HEK293 (cell line): ENCODE measurements at regions not wholly inside any gene's neighbourhood (a gene's known extent, or its start where the extent isn't known, plus 50 kb on each side); places are given as distances from the start of the nearest gene placed in this dataset.
A peak's percentile ranks its signal among the peaks of the same experiment; 100 is the strongest.

Experiments used
- CTCF ChIA-PET: fragments of 350-600 bp; formaldehyde crosslinking; extraction: SDS; loops from one replicate; lab custom pipeline; 2021; ENCODE audit warnings: antibody characterized with exemption; lab: Yijun Ruan, JAX
- POLR2A ChIA-PET: fragments of 300-600 bp; formaldehyde crosslinking; extraction: SDS; loops from one replicate; lab custom pipeline; 2020; ENCODE audit warnings: antibody characterized with exemption, inconsistent platforms; lab: Yijun Ruan, JAX
- H3K27ac ChIP-seq: fragments of 200-500 bp; sonication (Bioruptor generic); 2 replicates; pipeline ENCODE4 v1.5.1; 2014; ENCODE audit warnings: low read depth, low read length, control low read depth, inconsistent platforms; ENCODE audit errors: extremely low read depth
- H3K36me3 ChIP-seq, 2 experiments: fragments of 200-500 bp in 1 of 2; sonication (Bioruptor generic) in 1 of 2; 1 replicate in 1 of 2; 2 replicates in 1 of 2; pipeline ENCODE4 v1.5.1; 2014 to 2017; ENCODE audit warnings: inconsistent platforms in 2 of 2, low read length in 2 of 2; ENCODE audit not compliant: control insufficient read depth in 2 of 2, insufficient read depth in 1 of 2
- H3K4me1 ChIP-seq: fragments of 200-500 bp; sonication (Bioruptor generic); 2 replicates; pipeline ENCODE4 v1.5.1; 2014; ENCODE audit warnings: mild to moderate bottlenecking, low read length, inconsistent platforms; ENCODE audit not compliant: control insufficient read depth, insufficient read depth
- H3K4me3 ChIP-seq: 2 replicates; pipeline ENCODE4 v1.5.1; 2011; ENCODE audit warnings: low read depth, mild to moderate bottlenecking, control low read depth, low read length, moderate library complexity
- H3K9me3 ChIP-seq: fragments of 200-500 bp; sonication (Bioruptor generic); 2 replicates; pipeline ENCODE4 v1.5.1; 2014; ENCODE audit warnings: low read depth, low read length, inconsistent platforms; ENCODE audit not compliant: control insufficient read depth, insufficient read depth
- EGR2 ChIP-seq: fragments of 450-650 bp; formaldehyde crosslinking; IDR thresholded peaks from 2 replicates; pipeline ENCODE4 v1.5.1; 2016; ENCODE audit warnings: low read depth, missing biosample characterization, missing genetic modification characterization
- KLF10 ChIP-seq: fragments of 450-650 bp; IDR thresholded peaks from 2 replicates; pipeline ENCODE4 v1.5.1; 2018; ENCODE audit warnings: missing biosample characterization, mild to moderate bottlenecking, missing genetic modification characterization
- PRDM6 ChIP-seq: fragments of 450-650 bp; formaldehyde crosslinking; IDR thresholded peaks from 2 replicates; pipeline ENCODE4 v1.5.1; 2017; ENCODE audit warnings: missing biosample characterization, missing genetic modification characterization
- SCRT2 ChIP-seq: fragments of 450-650 bp; formaldehyde crosslinking; IDR thresholded peaks from 2 replicates; pipeline ENCODE4 v1.5.1; 2016; ENCODE audit warnings: missing biosample characterization, missing genetic modification characterization
- SETDB1 ChIP-seq: IDR thresholded peaks from one replicate; pipeline ENCODE4 v1.6.1; 2017; ENCODE audit warnings: mild to moderate bottlenecking, low read length, moderate library complexity, mixed read lengths; ENCODE audit not compliant: insufficient read length
- SP7 ChIP-seq: fragments of 450-650 bp; formaldehyde crosslinking; IDR thresholded peaks from 2 replicates; pipeline ENCODE4 v1.5.1; 2016; ENCODE audit warnings: missing biosample characterization, missing genetic modification characterization
- TSHZ1 ChIP-seq: fragments of 450-650 bp; formaldehyde crosslinking; IDR thresholded peaks from 2 replicates; pipeline ENCODE4 v1.5.1; 2016; ENCODE audit warnings: missing biosample characterization, missing genetic modification characterization, borderline replicate concordance
- ZEB2 ChIP-seq: fragments of 450-650 bp; formaldehyde crosslinking; IDR thresholded peaks from 2 replicates; pipeline ENCODE4 v1.5.1; 2016; ENCODE audit warnings: missing biosample characterization, missing genetic modification characterization
- ZFP37 ChIP-seq: fragments of 450-650 bp; formaldehyde crosslinking; IDR thresholded peaks from 2 replicates; pipeline ENCODE4 v1.5.1; 2016; ENCODE audit warnings: missing biosample characterization, missing genetic modification characterization
- ZNF202 ChIP-seq: fragments of 450-650 bp; formaldehyde crosslinking; IDR thresholded peaks from 2 replicates; pipeline ENCODE4 v1.5.1; 2016; ENCODE audit warnings: missing biosample characterization, missing genetic modification characterization, borderline replicate concordance
- ZNF221 ChIP-seq: fragments of 450-650 bp; formaldehyde crosslinking; IDR thresholded peaks from 2 replicates; pipeline ENCODE4 v1.5.1; 2017; ENCODE audit warnings: missing biosample characterization, missing genetic modification characterization, borderline replicate concordance
- ZNF391 ChIP-seq: fragments of 450-650 bp; formaldehyde crosslinking; IDR thresholded peaks from 2 replicates; pipeline ENCODE4 v1.5.1; 2016; ENCODE audit warnings: low read depth, missing biosample characterization, missing genetic modification characterization, borderline replicate concordance
- ZNF404 ChIP-seq: fragments of 450-650 bp; formaldehyde crosslinking; IDR thresholded peaks from 2 replicates; pipeline ENCODE4 v1.5.1; 2017; ENCODE audit warnings: missing biosample characterization, missing genetic modification characterization
- ZNF513 ChIP-seq: fragments of 450-650 bp; IDR thresholded peaks from 2 replicates; pipeline ENCODE4 v1.5.1; 2018; ENCODE audit warnings: missing biosample characterization, missing genetic modification characterization
- ZNF529 ChIP-seq: fragments of 450-650 bp; formaldehyde crosslinking; IDR thresholded peaks from 2 replicates; pipeline ENCODE4 v1.5.1; 2017; ENCODE audit warnings: missing genetic modification characterization, missing biosample characterization; ENCODE audit not compliant: insufficient replicate concordance
- ZNF701 ChIP-seq: fragments of 450-650 bp; formaldehyde crosslinking; IDR thresholded peaks from 2 replicates; pipeline ENCODE4 v1.5.1; 2016; ENCODE audit warnings: missing biosample characterization, missing genetic modification characterization
- ZNF768 ChIP-seq: fragments of 450-650 bp; formaldehyde crosslinking; IDR thresholded peaks from 2 replicates; pipeline ENCODE4 v1.5.1; 2018; ENCODE audit warnings: missing biosample characterization, mild to moderate bottlenecking, missing genetic modification characterization
- ZNF791 ChIP-seq: fragments of 450-650 bp; formaldehyde crosslinking; IDR thresholded peaks from 2 replicates; pipeline ENCODE4 v1.5.1; 2016; ENCODE audit warnings: missing biosample characterization, missing genetic modification characterization
- ZSCAN16 ChIP-seq: fragments of 450-650 bp; formaldehyde crosslinking; IDR thresholded peaks from 2 replicates; pipeline ENCODE4 v1.5.1; 2016; ENCODE audit warnings: missing biosample characterization, missing genetic modification characterization
- TF ChIP-seq, protein P1 (sequence below): fragments of 450-650 bp; formaldehyde crosslinking; IDR thresholded peaks from 2 replicates; pipeline ENCODE4 v1.5.1; 2016; ENCODE audit warnings: missing biosample characterization, missing genetic modification characterization
- TF ChIP-seq, protein P2 (sequence below): fragments of 450-650 bp; formaldehyde crosslinking; IDR thresholded peaks from 2 replicates; pipeline ENCODE4 v1.5.1; 2016; ENCODE audit warnings: missing biosample characterization, missing genetic modification characterization
- TF ChIP-seq, protein P3 (sequence below): fragments of 450-650 bp; formaldehyde crosslinking; IDR thresholded peaks from 2 replicates; pipeline ENCODE4 v1.5.1; 2016; ENCODE audit warnings: missing biosample characterization, missing genetic modification characterization

- TF ChIP-seq, protein P1, sequence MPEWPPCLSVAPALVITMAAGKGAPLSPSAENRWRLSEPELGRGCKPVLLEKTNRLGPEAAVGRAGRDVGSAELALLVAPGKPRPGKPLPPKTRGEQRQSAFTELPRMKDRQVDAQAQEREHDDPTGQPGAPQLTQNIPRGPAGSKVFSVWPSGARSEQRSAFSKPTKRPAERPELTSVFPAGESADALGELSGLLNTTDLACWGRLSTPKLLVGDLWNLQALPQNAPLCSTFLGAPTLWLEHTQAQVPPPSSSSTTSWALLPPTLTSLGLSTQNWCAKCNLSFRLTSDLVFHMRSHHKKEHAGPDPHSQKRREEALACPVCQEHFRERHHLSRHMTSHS (tag by site-specific recombination): no peak
- TF ChIP-seq KLF10 (no peak), SETDB1 (peak; percentile 5)
- peak overlapping the region; percentile 66 for H3K27ac ChIP-seq
- H3K36me3 ChIP-seq: no peaks in the 10 kb centered on the region
- ChIA-PET CTCF (interaction anchor here (0.8 to 18.0 kb wide), 13 partner anchors 9 to 1032 kb away, joined by 3 to 181 read pairs (median 6); no protein-coding TSS in a partner anchor), POLR2A (interaction anchor here (0.5 to 5.8 kb wide), 8 partner anchors 13 to 786 kb away, joined by 3 to 43 read pairs (median 4); no protein-coding TSS in a partner anchor)
- no peaks in the 10 kb centered on the region for H3K9me3 ChIP-seq
- no peak overlapping the region for H3K4me3 ChIP-seq
- peaks cover 41% of the 10 kb centered on the region for H3K4me1 ChIP-seq
Measured at GRCh38 chr15:70509282-70509662, 254.1 kb downstream of the UACA start.

GRCh38 chr15:70508561-70509281, 254.6 kb downstream of the UACA start:
- H3K36me3 ChIP-seq: no peaks in the 10 kb centered on the region
- H3K4me3 ChIP-seq: no peak overlapping the region
- H3K9me3 ChIP-seq: no peaks in the 10 kb centered on the region
- peak overlapping the region; percentile 66 for H3K27ac ChIP-seq
- ChIA-PET CTCF (interaction anchor here (0.6 to 18.0 kb wide), 18 partner anchors 9 to 1031 kb away, joined by 3 to 181 read pairs (median 4); no protein-coding TSS in a partner anchor), POLR2A (interaction anchor here (0.5 to 5.8 kb wide), 16 partner anchors 13 to 787 kb away, joined by 3 to 43 read pairs (median 4); partner anchors contain the start of gene TLE3)
- peaks cover 47% of the 10 kb centered on the region for H3K4me1 ChIP-seq
- TF ChIP-seq ZNF768: no peak
- TF ChIP-seq ZNF529 (tag by site-specific recombination): no peak
- peak; percentile 96 for TF ChIP-seq SP7 (tag by site-specific recombination)
- TF ChIP-seq, protein P2, sequence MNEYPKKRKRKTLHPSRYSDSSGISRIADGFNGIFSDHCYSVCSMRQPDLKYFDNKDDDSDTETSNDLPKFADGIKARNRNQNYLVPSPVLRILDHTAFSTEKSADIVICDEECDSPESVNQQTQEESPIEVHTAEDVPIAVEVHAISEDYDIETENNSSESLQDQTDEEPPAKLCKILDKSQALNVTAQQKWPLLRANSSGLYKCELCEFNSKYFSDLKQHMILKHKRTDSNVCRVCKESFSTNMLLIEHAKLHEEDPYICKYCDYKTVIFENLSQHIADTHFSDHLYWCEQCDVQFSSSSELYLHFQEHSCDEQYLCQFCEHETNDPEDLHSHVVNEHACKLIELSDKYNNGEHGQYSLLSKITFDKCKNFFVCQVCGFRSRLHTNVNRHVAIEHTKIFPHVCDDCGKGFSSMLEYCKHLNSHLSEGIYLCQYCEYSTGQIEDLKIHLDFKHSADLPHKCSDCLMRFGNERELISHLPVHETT (tag by site-specific recombination): peak; percentile 79
- TF ChIP-seq, protein P3, sequence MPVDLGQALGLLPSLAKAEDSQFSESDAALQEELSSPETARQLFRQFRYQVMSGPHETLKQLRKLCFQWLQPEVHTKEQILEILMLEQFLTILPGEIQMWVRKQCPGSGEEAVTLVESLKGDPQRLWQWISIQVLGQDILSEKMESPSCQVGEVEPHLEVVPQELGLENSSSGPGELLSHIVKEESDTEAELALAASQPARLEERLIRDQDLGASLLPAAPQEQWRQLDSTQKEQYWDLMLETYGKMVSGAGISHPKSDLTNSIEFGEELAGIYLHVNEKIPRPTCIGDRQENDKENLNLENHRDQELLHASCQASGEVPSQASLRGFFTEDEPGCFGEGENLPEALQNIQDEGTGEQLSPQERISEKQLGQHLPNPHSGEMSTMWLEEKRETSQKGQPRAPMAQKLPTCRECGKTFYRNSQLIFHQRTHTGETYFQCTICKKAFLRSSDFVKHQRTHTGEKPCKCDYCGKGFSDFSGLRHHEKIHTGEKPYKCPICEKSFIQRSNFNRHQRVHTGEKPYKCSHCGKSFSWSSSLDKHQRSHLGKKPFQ (tag by site-specific recombination): no peak
- peak; percentile 73 for TF ChIP-seq KLF10
- TF ChIP-seq EGR2 (tag by site-specific recombination): peak; percentile 78
- TF ChIP-seq ZNF391 (tag by site-specific recombination): peak; percentile 80; the same call in 1 of the 2 replicates
- TF ChIP-seq PRDM6: no peak
- TF ChIP-seq ZNF221: no peak
- TF ChIP-seq ZNF701 (tag by site-specific recombination): no peak
- peak; percentile 74; the same call in 1 of the 2 replicates for TF ChIP-seq ZFP37
- peak; percentile 87 for TF ChIP-seq TSHZ1 (tag by site-specific recombination)
- no peak for TF ChIP-seq ZNF404 (tag by site-specific recombination)
- TF ChIP-seq ZNF513 (tag by site-specific recombination): no peak
- no peak for TF ChIP-seq ZNF791 (tag by site-specific recombination)
- peak; percentile 66 for TF ChIP-seq SCRT2 (tag by site-specific recombination)
- peak; percentile 76 for TF ChIP-seq ZEB2
- TF ChIP-seq ZNF202 (tag by site-specific recombination): no peak
- no peak for TF ChIP-seq ZSCAN16 (tag by site-specific recombination)
